ENCODE measurements at regions not wholly inside any gene's neighbourhood (a gene's known extent, or its start where the extent isn't known, plus 50 kb on each side); places are given as distances from the start of the nearest gene placed in this dataset.

DNA sequence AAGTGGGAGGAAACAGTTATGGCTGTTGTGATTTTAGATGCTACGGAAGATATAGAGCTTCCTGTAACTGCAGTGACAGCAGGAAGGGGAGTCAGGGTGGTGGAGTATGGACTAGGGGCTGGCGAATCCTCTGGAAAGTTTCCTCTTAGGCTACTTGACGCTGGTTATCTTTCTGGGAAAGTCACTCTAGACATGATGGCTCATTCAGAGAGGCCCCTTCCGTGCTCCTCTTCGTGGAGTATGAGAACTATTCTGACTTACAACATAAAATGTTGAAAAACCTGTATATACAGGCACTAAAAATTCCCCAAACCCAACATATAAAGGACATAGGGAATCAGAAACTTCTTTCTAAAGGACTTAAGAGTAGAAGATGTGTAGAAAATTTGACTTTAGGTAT is 78.8 kb downstream of the C18orf54 start:
- Histone ChIP-seq H3K36me3 (ENCODE audit: control insufficient read depth in 4 of 4, insufficient read depth in 3 of 4, low read depth in 1 of 4, low read length in 3 of 4) (no peaks in the 10 kb centered on the region), H3K9me3 (ENCODE audit: control insufficient read depth in 4 of 4, low read length in 3 of 4) (no peaks in the 10 kb centered on the region), H3K27ac (ENCODE audit: low read depth in 1 of 2, low read length in 2 of 2) (no peak overlapping the region), H3K27me3 (ENCODE audit: control insufficient read depth in 4 of 4, insufficient read depth in 4 of 4, low read length in 3 of 4) (no peaks in the 10 kb centered on the region), H3K4me1 (ENCODE audit: control insufficient read depth in 4 of 4, insufficient read depth in 4 of 4, low read length in 3 of 4) (no peaks in the 10 kb centered on the region), H3K4me3 (ENCODE audit: low read depth in 1 of 3, low read length in 3 of 3) (no peak overlapping the region), H3K9ac (ENCODE audit: low read depth in 1 of 2, low read length in 2 of 2) (no peak overlapping the region)
- WGBS, result 64% methylated on average over 5 of the region's 5 CpGs
- TF ChIP-seq YY1 (IDR thresholded peaks at IDR 0.05), result no peak
- TF ChIP-seq EGR1 (IDR thresholded peaks at IDR 0.05; ENCODE audit: low read depth in 2 of 2), result no peak
- no peak for TF ChIP-seq JUND (IDR thresholded peaks at IDR 0.05)
- TF ChIP-seq RXRA (IDR thresholded peaks at IDR 0.05), result no peak
- TF ChIP-seq, protein P1, sequence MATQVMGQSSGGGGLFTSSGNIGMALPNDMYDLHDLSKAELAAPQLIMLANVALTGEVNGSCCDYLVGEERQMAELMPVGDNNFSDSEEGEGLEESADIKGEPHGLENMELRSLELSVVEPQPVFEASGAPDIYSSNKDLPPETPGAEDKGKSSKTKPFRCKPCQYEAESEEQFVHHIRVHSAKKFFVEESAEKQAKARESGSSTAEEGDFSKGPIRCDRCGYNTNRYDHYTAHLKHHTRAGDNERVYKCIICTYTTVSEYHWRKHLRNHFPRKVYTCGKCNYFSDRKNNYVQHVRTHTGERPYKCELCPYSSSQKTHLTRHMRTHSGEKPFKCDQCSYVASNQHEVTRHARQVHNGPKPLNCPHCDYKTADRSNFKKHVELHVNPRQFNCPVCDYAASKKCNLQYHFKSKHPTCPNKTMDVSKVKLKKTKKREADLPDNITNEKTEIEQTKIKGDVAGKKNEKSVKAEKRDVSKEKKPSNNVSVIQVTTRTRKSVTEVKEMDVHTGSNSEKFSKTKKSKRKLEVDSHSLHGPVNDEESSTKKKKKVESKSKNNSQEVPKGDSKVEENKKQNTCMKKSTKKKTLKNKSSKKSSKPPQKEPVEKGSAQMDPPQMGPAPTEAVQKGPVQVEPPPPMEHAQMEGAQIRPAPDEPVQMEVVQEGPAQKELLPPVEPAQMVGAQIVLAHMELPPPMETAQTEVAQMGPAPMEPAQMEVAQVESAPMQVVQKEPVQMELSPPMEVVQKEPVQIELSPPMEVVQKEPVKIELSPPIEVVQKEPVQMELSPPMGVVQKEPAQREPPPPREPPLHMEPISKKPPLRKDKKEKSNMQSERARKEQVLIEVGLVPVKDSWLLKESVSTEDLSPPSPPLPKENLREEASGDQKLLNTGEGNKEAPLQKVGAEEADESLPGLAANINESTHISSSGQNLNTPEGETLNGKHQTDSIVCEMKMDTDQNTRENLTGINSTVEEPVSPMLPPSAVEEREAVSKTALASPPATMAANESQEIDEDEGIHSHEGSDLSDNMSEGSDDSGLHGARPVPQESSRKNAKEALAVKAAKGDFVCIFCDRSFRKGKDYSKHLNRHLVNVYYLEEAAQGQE (IDR thresholded peaks at IDR 0.05), result no peak
- TF ChIP-seq HNF4A (conservative IDR thresholded peaks at IDR 0.05), result no peak
- no peak for TF ChIP-seq TAF1 (conservative IDR thresholded peaks at IDR 0.05)
- no peak for DNase-seq (ENCODE audit: low spot score)

DNA sequence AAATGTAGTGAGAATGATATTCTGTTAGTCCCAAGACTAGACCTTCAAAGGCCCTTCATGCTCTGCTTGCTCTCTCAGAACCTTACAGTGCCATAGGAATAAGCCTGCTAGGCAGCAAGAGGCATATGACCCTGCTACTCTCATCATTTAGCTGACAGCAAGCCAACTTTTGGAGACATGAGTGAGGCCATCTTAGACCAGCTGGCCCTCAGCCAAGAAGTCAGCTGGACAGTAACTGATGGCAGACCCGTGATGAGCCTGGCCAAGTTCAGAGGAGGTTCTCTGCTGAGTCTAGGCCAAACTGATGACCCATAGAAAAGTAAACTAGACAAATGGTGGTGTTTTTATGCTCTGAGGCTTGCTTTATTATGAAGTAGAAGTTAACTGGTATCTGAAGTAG is 82.6 kb downstream of the C18orf54 start:
- H3K4me1 ChIP-seq (ENCODE audit: control insufficient read depth in 4 of 4, insufficient read depth in 4 of 4, low read length in 3 of 4), result no peaks in the 10 kb centered on the region
- H3K36me3 ChIP-seq (ENCODE audit: control insufficient read depth in 4 of 4, insufficient read depth in 3 of 4, low read depth in 1 of 4, low read length in 3 of 4), result no peaks in the 10 kb centered on the region
- no peak for DNase-seq (ENCODE audit: low spot score)
- H3K27ac ChIP-seq (ENCODE audit: low read depth in 1 of 2, low read length in 2 of 2), result no peak overlapping the region
- no peaks in the 10 kb centered on the region for H3K27me3 ChIP-seq (ENCODE audit: control insufficient read depth in 4 of 4, insufficient read depth in 4 of 4, low read length in 3 of 4)
- no peak overlapping the region for H3K9ac ChIP-seq (ENCODE audit: low read depth in 1 of 2, low read length in 2 of 2)
- H3K9me3 ChIP-seq (ENCODE audit: control insufficient read depth in 4 of 4, low read length in 3 of 4), result no peaks in the 10 kb centered on the region
- 42% methylated on average over 1 of the region's 1 CpG for WGBS
- H3K4me3 ChIP-seq (ENCODE audit: low read depth in 1 of 3, low read length in 3 of 3), result no peak overlapping the region
- TF ChIP-seq, protein P2, sequence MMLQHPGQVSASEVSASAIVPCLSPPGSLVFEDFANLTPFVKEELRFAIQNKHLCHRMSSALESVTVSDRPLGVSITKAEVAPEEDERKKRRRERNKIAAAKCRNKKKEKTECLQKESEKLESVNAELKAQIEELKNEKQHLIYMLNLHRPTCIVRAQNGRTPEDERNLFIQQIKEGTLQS (IDR thresholded peaks at IDR 0.05), result no peak
- TF ChIP-seq FOXA2 (IDR thresholded peaks at IDR 0.05), result no peak
- no peak for TF ChIP-seq FOXA1 (IDR thresholded peaks at IDR 0.05)
- TF ChIP-seq, protein P3, sequence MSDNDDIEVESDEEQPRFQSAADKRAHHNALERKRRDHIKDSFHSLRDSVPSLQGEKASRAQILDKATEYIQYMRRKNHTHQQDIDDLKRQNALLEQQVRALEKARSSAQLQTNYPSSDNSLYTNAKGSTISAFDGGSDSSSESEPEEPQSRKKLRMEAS (IDR thresholded peaks at IDR 0.05), result no peak
- TF ChIP-seq, protein P4, sequence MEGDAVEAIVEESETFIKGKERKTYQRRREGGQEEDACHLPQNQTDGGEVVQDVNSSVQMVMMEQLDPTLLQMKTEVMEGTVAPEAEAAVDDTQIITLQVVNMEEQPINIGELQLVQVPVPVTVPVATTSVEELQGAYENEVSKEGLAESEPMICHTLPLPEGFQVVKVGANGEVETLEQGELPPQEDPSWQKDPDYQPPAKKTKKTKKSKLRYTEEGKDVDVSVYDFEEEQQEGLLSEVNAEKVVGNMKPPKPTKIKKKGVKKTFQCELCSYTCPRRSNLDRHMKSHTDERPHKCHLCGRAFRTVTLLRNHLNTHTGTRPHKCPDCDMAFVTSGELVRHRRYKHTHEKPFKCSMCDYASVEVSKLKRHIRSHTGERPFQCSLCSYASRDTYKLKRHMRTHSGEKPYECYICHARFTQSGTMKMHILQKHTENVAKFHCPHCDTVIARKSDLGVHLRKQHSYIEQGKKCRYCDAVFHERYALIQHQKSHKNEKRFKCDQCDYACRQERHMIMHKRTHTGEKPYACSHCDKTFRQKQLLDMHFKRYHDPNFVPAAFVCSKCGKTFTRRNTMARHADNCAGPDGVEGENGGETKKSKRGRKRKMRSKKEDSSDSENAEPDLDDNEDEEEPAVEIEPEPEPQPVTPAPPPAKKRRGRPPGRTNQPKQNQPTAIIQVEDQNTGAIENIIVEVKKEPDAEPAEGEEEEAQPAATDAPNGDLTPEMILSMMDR (IDR thresholded peaks at IDR 0.05; ENCODE audit: low read depth, low read length, missing input control), result no peak
- TF ChIP-seq SP1 (IDR thresholded peaks at IDR 0.05), result no peak
- no peak for TF ChIP-seq TAF1 (conservative IDR thresholded peaks at IDR 0.05)
- TF ChIP-seq HNF4G (IDR thresholded peaks at IDR 0.05), result no peak
- TF ChIP-seq RXRA (IDR thresholded peaks at IDR 0.05), result no peak
- TF ChIP-seq GABPA (IDR thresholded peaks at IDR 0.05 in 1 of 2, conservative IDR thresholded peaks at IDR 0.05 in 1 of 2), result no peak
- no peak for TF ChIP-seq JUND (IDR thresholded peaks at IDR 0.05)
- TF ChIP-seq, protein P5, sequence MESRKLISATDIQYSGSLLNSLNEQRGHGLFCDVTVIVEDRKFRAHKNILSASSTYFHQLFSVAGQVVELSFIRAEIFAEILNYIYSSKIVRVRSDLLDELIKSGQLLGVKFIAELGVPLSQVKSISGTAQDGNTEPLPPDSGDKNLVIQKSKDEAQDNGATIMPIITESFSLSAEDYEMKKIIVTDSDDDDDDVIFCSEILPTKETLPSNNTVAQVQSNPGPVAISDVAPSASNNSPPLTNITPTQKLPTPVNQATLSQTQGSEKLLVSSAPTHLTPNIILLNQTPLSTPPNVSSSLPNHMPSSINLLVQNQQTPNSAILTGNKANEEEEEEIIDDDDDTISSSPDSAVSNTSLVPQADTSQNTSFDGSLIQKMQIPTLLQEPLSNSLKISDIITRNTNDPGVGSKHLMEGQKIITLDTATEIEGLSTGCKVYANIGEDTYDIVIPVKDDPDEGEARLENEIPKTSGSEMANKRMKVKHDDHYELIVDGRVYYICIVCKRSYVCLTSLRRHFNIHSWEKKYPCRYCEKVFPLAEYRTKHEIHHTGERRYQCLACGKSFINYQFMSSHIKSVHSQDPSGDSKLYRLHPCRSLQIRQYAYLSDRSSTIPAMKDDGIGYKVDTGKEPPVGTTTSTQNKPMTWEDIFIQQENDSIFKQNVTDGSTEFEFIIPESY (IDR thresholded peaks at IDR 0.05), result no peak
- no peak for TF ChIP-seq RAD21 (IDR thresholded peaks at IDR 0.05)
- TF ChIP-seq, protein P1 (IDR thresholded peaks at IDR 0.05), result no peak

All from liver (tissue), 8 donors.